Osteoblast (primary cell): ENCODE measurements at regions not wholly inside any gene's neighbourhood (a gene's known extent, or its start where the extent isn't known, plus 50 kb on each side); places are given as distances from the start of the nearest gene placed in this dataset.

Source experiments
- DNase-seq: peaks from one replicate; pipeline ENCODE4 v3.0.0; 2011; ENCODE audit warnings: low spot score, mixed read lengths; ENCODE audit not compliant: insufficient read length; ENCODE audit errors: missing footprints
- H2AFZ ChIP-seq: 2 replicates; pipeline ENCODE4 v1.6.0; 2011; ENCODE audit warnings: mild to moderate bottlenecking, low read length
- H3K27ac ChIP-seq: 2 replicates; pipeline ENCODE4 v1.5.1; 2011; ENCODE audit warnings: mild to moderate bottlenecking, low read depth, low read length, moderate library complexity
- H3K27me3 ChIP-seq: 2 replicates; pipeline ENCODE4 v1.6.0; 2012; ENCODE audit warnings: mild to moderate bottlenecking, control low read depth, inconsistent platforms, low read length, moderate library complexity; ENCODE audit not compliant: insufficient read depth
- H3K36me3 ChIP-seq: 2 replicates; pipeline ENCODE4 v1.5.1; 2011; ENCODE audit warnings: mild to moderate bottlenecking, low read length, control low read depth, moderate library complexity; ENCODE audit not compliant: insufficient read depth
- H3K4me1 ChIP-seq: 2 replicates; pipeline ENCODE4 v1.5.1; 2011; ENCODE audit warnings: mild to moderate bottlenecking, low read length, control low read depth, moderate library complexity; ENCODE audit not compliant: insufficient read depth
- H3K4me2 ChIP-seq: 2 replicates; pipeline ENCODE4 v1.6.0; 2011; ENCODE audit warnings: mild to moderate bottlenecking, low read length; ENCODE audit not compliant: insufficient read depth
- H3K4me3 ChIP-seq: fragments of 200-600 bp; sonication (generic); 3 replicates; pipeline ENCODE4 v1.5.1; 2012; ENCODE audit warnings: mild to moderate bottlenecking, low read length, inconsistent platforms; ENCODE audit not compliant: insufficient read depth
- H3K79me2 ChIP-seq: 2 replicates; pipeline ENCODE4 v1.6.0; 2012; ENCODE audit warnings: mild to moderate bottlenecking, low read length, control low read depth, inconsistent platforms; ENCODE audit not compliant: insufficient read depth
- H3K9me3 ChIP-seq: 2 replicates; pipeline ENCODE4 v1.5.1; 2011; ENCODE audit warnings: low read depth, low read length, control low read depth
- H4K20me1 ChIP-seq: 2 replicates; pipeline ENCODE4 v1.6.0; 2012; ENCODE audit warnings: mild to moderate bottlenecking, low read length, control low read depth; ENCODE audit not compliant: insufficient read depth
- CTCF ChIP-seq: IDR thresholded peaks from 2 replicates; pipeline ENCODE4 v1.5.1; 2011; ENCODE audit warnings: mild to moderate bottlenecking, low read depth, low read length, moderate library complexity; ENCODE audit errors: extremely low read depth

- no peak overlapping the region for H3K4me2 ChIP-seq
- H3K27me3 ChIP-seq: no peaks in the 10 kb centered on the region
- H3K79me2 ChIP-seq: no peaks in the 10 kb centered on the region
- no peak for TF ChIP-seq CTCF
- no peaks in the 10 kb centered on the region for H4K20me1 ChIP-seq
- no peaks in the 10 kb centered on the region for H3K4me1 ChIP-seq
- H3K27ac ChIP-seq: no peak overlapping the region
- no peak for DNase-seq
- H3K36me3 ChIP-seq: no peaks in the 10 kb centered on the region
- no peaks in the 10 kb centered on the region for H3K9me3 ChIP-seq
- H3K4me3 ChIP-seq: no peak overlapping the region
- no peak overlapping the region for H2AFZ ChIP-seq
These were observed 383.5 kb upstream of the LCORL start for GRCh38 chr4:18405054-18405453.

DNA sequence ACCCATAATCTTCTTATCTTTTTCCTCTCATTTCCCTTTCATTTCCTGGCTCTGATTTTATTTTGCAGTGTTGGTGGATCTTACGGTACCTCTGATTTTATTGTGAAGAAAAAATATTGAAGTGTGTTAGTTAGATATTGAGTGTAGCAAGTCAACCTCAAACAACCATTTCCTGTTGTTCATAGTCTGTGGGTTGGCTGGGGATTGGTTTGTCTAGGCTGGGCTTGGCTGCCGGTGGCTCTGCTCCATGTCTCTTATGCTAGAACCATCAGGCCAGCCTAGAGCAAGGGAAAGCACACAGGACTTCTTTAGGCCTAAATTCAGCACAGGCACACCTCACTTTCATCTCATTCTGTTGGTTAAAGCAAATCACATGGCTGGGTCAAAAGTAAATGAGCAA, 383.1 kb upstream of the LCORL start:
- DNase-seq: no peak
- H2AFZ ChIP-seq: no peak overlapping the region
- H4K20me1 ChIP-seq: no peaks in the 10 kb centered on the region
- H3K4me2 ChIP-seq: no peak overlapping the region
- H3K4me3 ChIP-seq: no peak overlapping the region
- H3K36me3 ChIP-seq: no peaks in the 10 kb centered on the region
- no peak for TF ChIP-seq CTCF
- no peaks in the 10 kb centered on the region for H3K4me1 ChIP-seq
- H3K27ac ChIP-seq: no peak overlapping the region
- H3K9me3 ChIP-seq: no peaks in the 10 kb centered on the region
- no peaks in the 10 kb centered on the region for H3K27me3 ChIP-seq
- H3K79me2 ChIP-seq: no peaks in the 10 kb centered on the region

GRCh38 chr4:18403327-18403726, 381.8 kb upstream of the LCORL start:
- Histone ChIP-seq H2AFZ (no peak overlapping the region), H3K36me3 (no peaks in the 10 kb centered on the region), H3K4me3 (no peak overlapping the region)

DNA sequence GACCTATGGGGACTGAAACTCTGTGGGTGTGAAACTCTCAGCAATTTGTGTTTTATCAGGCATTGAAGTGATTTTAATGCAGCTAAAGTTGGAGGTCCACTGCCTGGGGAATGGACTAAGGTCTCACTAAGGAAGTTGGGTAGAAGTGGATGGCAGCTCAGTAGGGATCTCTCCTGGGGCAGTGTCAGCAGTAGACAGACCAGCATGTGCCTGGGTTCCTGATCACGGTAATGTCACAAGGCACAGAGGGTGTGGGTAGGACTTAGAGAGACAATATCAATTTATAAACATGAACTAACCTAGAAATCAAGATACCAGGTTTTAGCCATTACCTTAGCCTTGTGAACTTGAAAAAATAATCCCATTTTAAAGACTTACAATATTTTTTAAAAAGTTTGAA, 380.3 kb upstream of the LCORL start:
- Histone ChIP-seq H3K4me3 (no peak overlapping the region), H3K9me3 (no peaks in the 10 kb centered on the region), H3K27ac (no peak overlapping the region), H4K20me1 (no peaks in the 10 kb centered on the region), H3K4me2 (no peak overlapping the region), H2AFZ (no peak overlapping the region), H3K36me3 (no peaks in the 10 kb centered on the region), H3K79me2 (no peaks in the 10 kb centered on the region), H3K4me1 (no peaks in the 10 kb centered on the region), H3K27me3 (no peaks in the 10 kb centered on the region)
- no peak for DNase-seq
- TF ChIP-seq CTCF: no peak

More at GRCh38 chr4:18403327-18403726, 381.8 kb upstream of the LCORL start:
- TF ChIP-seq CTCF: no peak
- H3K27ac ChIP-seq: no peak overlapping the region
- no peaks in the 10 kb centered on the region for H3K27me3 ChIP-seq
- H4K20me1 ChIP-seq: no peaks in the 10 kb centered on the region
- no peak for DNase-seq
- no peaks in the 10 kb centered on the region for H3K4me1 ChIP-seq
- H3K4me2 ChIP-seq: no peak overlapping the region
- H3K79me2 ChIP-seq: no peaks in the 10 kb centered on the region
- H3K9me3 ChIP-seq: no peaks in the 10 kb centered on the region
